Hepatocyte (in vitro differentiated cells): ENCODE measurements at regions not wholly inside any gene's neighbourhood (a gene's known extent, or its start where the extent isn't known, plus 50 kb on each side); places are given as distances from the start of the nearest gene placed in this dataset.

ENCODE experiments used
- DNase-seq: peaks from one replicate; pipeline ENCODE4 v3.0.0-alpha.2; 2016; ENCODE audit warnings: low spot score
- H2AFZ ChIP-seq: fragments of 200-600 bp; sonication (generic); 2 replicates; pipeline ENCODE4 v1.6.0; 2016; ENCODE audit warnings: antibody characterized with exemption, mild to moderate bottlenecking
- H3K27ac ChIP-seq: fragments of 200-600 bp; sonication (generic); 2 replicates; pipeline ENCODE4 v1.5.1; 2016; ENCODE audit warnings: mild to moderate bottlenecking
- H3K27me3 ChIP-seq: fragments of 200-600 bp; sonication (generic); 2 replicates; pipeline ENCODE4 v1.6.1; 2016
- H3K36me3 ChIP-seq: fragments of 200-600 bp; sonication (generic); replicated peaks from 2 replicates; pipeline ENCODE4 v1.5.1; 2016; ENCODE audit warnings: low read depth; ENCODE audit not compliant: insufficient read depth
- H3K4me1 ChIP-seq: fragments of 200-600 bp; sonication (generic); 2 replicates; pipeline ENCODE4 v1.5.1; 2016; ENCODE audit warnings: mild to moderate bottlenecking, moderate library complexity; ENCODE audit not compliant: insufficient read depth
- H3K4me2 ChIP-seq: fragments of 200-600 bp; sonication (generic); 2 replicates; pipeline ENCODE4 v1.6.0; 2016
- H3K4me3 ChIP-seq: fragments of 200-600 bp; sonication (generic); 2 replicates; pipeline ENCODE4 v1.5.1; 2016; ENCODE audit warnings: mild to moderate bottlenecking
- H3K79me2 ChIP-seq: fragments of 200-600 bp; sonication (generic); 2 replicates; pipeline ENCODE4 v1.6.0; 2017; ENCODE audit warnings: mild to moderate bottlenecking
- H3K9me2 ChIP-seq: fragments of 200-600 bp; sonication (generic); replicated peaks from 2 replicates; pipeline ENCODE4 v1.6.0; 2017; ENCODE audit warnings: mild to moderate bottlenecking; ENCODE audit not compliant: insufficient read depth
- H3K9me3 ChIP-seq: fragments of 200-600 bp; sonication (generic); 2 replicates; pipeline ENCODE4 v1.5.1; 2016; ENCODE audit warnings: low read depth, mild to moderate bottlenecking
- H4K20me1 ChIP-seq: fragments of 200-600 bp; sonication (generic); 2 replicates; pipeline ENCODE4 v1.6.0; 2016; ENCODE audit warnings: mild to moderate bottlenecking; ENCODE audit not compliant: insufficient read depth, poor library complexity, severe bottlenecking
- EZH2 ChIP-seq: fragments of 200-600 bp; sonication (generic); IDR thresholded peaks from 2 replicates; pipeline ENCODE4 v1.6.1; 2016; ENCODE audit warnings: antibody characterized with exemption, mild to moderate bottlenecking, borderline replicate concordance
- EZH2phosphoT487 ChIP-seq: fragments of 200-600 bp; sonication (generic); IDR thresholded peaks from one replicate; pipeline ENCODE4 v1.6.1; 2018; ENCODE audit warnings: antibody characterized with exemption, mild to moderate bottlenecking, low read depth, moderate library complexity; ENCODE audit not compliant: unreplicated experiment, severe bottlenecking
- WGBS: methylation state at CpG from one replicate; pipeline ENCODE4 v1.1.6; 2016; ENCODE audit warnings: low lambda C conversion rate; ENCODE audit errors: missing lambda C conversion rate; 5-methylcytosine and 5-hydroxymethylcytosine counted together
- TF ChIP-seq, protein P1 (sequence below): fragments of 200-600 bp; sonication (generic); IDR thresholded peaks from 2 replicates; pipeline ENCODE4 v1.5.1; 2016; ENCODE audit warnings: antibody characterized with exemption, mild to moderate bottlenecking; ENCODE audit not compliant: poor library complexity

DNA sequence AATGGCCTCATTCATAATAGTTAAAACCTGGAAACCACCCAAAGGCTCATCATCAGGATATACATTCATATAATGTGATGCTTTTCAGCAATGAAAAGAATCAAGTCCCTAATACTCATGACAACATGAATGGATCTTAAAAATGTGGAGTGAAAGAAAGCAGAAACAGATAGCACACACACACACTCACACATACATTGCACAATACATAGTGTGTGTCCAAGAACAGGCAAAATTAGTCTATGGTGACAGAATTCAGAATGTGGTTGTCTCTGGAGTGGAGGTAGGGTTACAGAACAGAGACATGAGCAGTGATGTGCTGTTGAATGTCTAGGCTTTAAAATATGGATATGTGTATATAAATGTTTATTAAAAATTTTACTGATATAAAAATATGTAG, 419.9 kb upstream of the PCDH15 start:
- no peak overlapping the region for H3K27ac ChIP-seq
- H3K36me3 ChIP-seq, result no peaks in the 10 kb centered on the region
- no peak overlapping the region for H2AFZ ChIP-seq
- TF ChIP-seq EZH2 (no peak), EZH2phosphoT487 (no peak)
- TF ChIP-seq, protein P1, sequence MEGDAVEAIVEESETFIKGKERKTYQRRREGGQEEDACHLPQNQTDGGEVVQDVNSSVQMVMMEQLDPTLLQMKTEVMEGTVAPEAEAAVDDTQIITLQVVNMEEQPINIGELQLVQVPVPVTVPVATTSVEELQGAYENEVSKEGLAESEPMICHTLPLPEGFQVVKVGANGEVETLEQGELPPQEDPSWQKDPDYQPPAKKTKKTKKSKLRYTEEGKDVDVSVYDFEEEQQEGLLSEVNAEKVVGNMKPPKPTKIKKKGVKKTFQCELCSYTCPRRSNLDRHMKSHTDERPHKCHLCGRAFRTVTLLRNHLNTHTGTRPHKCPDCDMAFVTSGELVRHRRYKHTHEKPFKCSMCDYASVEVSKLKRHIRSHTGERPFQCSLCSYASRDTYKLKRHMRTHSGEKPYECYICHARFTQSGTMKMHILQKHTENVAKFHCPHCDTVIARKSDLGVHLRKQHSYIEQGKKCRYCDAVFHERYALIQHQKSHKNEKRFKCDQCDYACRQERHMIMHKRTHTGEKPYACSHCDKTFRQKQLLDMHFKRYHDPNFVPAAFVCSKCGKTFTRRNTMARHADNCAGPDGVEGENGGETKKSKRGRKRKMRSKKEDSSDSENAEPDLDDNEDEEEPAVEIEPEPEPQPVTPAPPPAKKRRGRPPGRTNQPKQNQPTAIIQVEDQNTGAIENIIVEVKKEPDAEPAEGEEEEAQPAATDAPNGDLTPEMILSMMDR, result no peak
- H3K9me3 ChIP-seq, result no peaks in the 10 kb centered on the region
- no peaks in the 10 kb centered on the region for H3K79me2 ChIP-seq
- H3K4me1 ChIP-seq, result no peaks in the 10 kb centered on the region
- H3K4me2 ChIP-seq, result no peak overlapping the region
- H3K27me3 ChIP-seq, result no peaks in the 10 kb centered on the region
- no peaks in the 10 kb centered on the region for H3K9me2 ChIP-seq
- H4K20me1 ChIP-seq, result no peaks in the 10 kb centered on the region
- H3K4me3 ChIP-seq, result no peak overlapping the region
- DNase-seq, result no peak

DNA sequence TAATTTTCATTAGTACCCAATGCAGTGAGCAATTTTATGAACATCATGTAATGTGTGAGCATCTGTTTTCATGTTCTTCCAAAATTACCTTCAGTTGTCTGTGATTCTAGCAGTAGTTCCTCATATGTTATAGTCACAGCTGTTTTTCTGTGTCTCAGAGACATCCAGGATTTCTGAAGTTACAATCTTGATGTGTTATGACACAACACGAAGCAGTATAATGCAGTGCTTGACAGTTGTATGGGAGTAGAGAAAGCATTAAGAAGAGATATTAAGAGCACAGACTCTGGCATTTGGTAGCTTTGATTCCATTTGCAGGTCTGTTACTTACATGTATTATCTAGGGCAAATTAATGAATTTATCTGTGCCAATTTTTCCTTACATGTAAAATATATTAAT, 414.7 kb upstream of the PCDH15 start:
- no peak overlapping the region for H3K4me3 ChIP-seq
- H4K20me1 ChIP-seq, result no peaks in the 10 kb centered on the region
- no peak overlapping the region for H3K4me2 ChIP-seq
- H3K79me2 ChIP-seq, result no peaks in the 10 kb centered on the region
- H3K9me2 ChIP-seq, result no peaks in the 10 kb centered on the region
- H2AFZ ChIP-seq, result no peak overlapping the region
- H3K4me1 ChIP-seq, result no peaks in the 10 kb centered on the region
- H3K27me3 ChIP-seq, result no peaks in the 10 kb centered on the region
- 84% methylated on average over 1 of the region's 1 CpG for WGBS
- no peaks in the 10 kb centered on the region for H3K36me3 ChIP-seq
- TF ChIP-seq EZH2phosphoT487 (no peak), EZH2 (no peak)
- TF ChIP-seq, protein P1, result no peak
- H3K9me3 ChIP-seq, result no peaks in the 10 kb centered on the region
- no peak overlapping the region for H3K27ac ChIP-seq
- DNase-seq, result no peak

DNA sequence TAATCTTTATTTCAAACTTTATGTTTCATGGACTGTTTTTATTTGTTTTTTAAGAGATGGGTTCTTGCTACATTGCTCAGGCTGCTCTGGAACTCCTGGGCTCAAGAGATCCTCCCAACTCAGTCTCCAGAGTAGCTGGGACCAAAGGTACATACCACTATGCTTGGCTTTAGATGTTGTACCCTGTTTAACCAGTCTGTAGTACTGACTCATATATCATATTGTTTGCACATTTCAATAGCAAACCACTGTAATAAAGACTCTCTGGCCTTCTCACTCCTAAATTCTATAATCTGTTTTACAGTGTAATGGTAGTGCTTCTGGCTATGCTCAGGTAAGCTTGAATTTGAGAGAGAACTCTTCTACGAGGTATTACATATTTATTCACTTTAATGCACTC, 413.6 kb upstream of the PCDH15 start:
- no peaks in the 10 kb centered on the region for H3K9me2 ChIP-seq
- no peak for DNase-seq
- H3K9me3 ChIP-seq, result no peaks in the 10 kb centered on the region
- no peaks in the 10 kb centered on the region for H3K79me2 ChIP-seq
- H3K4me1 ChIP-seq, result no peaks in the 10 kb centered on the region
- H3K36me3 ChIP-seq, result no peaks in the 10 kb centered on the region
- H3K27me3 ChIP-seq, result no peaks in the 10 kb centered on the region
- no peak overlapping the region for H3K4me2 ChIP-seq
- no peak overlapping the region for H2AFZ ChIP-seq
- TF ChIP-seq, protein P1, result no peak
- TF ChIP-seq EZH2 (no peak), EZH2phosphoT487 (no peak)
- H3K27ac ChIP-seq, result no peak overlapping the region
- no peak overlapping the region for H3K4me3 ChIP-seq
- no peaks in the 10 kb centered on the region for H4K20me1 ChIP-seq
- WGBS, result 79% methylated on average over 1 of the region's 1 CpG

DNA sequence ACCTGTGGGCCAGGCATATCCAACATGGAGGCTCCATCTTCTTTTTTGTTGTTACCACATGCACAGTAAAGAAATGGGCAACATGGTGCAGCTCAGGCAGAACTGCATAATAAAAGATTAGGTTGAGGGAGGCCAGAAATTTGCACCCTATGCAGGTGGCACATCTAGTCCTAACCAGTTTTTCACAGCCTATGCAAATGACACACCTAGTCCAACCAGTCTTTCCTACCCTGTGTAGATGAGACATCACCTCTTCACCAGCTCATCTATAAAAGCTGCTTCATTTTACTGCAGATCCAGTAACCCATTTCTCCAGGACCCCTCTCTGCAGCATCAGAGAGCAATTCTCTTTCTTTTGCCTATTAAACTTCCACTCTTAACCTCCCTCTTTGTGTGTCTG, 411.0 kb upstream of the PCDH15 start:
- no peaks in the 10 kb centered on the region for H3K9me3 ChIP-seq
- H3K79me2 ChIP-seq, result no peaks in the 10 kb centered on the region
- no peaks in the 10 kb centered on the region for H3K4me1 ChIP-seq
- TF ChIP-seq, protein P1, result no peak
- no peaks in the 10 kb centered on the region for H3K9me2 ChIP-seq
- no peak for DNase-seq
- no peak overlapping the region for H3K27ac ChIP-seq
- H3K27me3 ChIP-seq, result no peaks in the 10 kb centered on the region
- no peak overlapping the region for H3K4me3 ChIP-seq
- H2AFZ ChIP-seq, result no peak overlapping the region
- H3K36me3 ChIP-seq, result no peaks in the 10 kb centered on the region
- no peaks in the 10 kb centered on the region for H4K20me1 ChIP-seq
- no peak overlapping the region for H3K4me2 ChIP-seq
